Mesendoderm (in vitro differentiated cells): ENCODE measurements at regions not wholly inside any gene's neighbourhood (a gene's known extent, or its start where the extent isn't known, plus 50 kb on each side); places are given as distances from the start of the nearest gene placed in this dataset.

Experiments
- DNase-seq: peaks from one replicate; pipeline ENCODE4 v3.0.0; 2013
- H2AK5ac ChIP-seq: 2 replicates; pipeline ENCODE4 v1.6.1; 2013; ENCODE audit warnings: low read length, inconsistent platforms
- H2BK120ac ChIP-seq: 2 replicates; pipeline ENCODE4 v1.6.1; 2013; ENCODE audit warnings: low read depth, mild to moderate bottlenecking, low read length, moderate library complexity, mixed read lengths
- H2BK15ac ChIP-seq: replicated peaks from 2 replicates; pipeline ENCODE4 v1.6.1; 2013; ENCODE audit warnings: low read depth, mild to moderate bottlenecking, moderate library complexity
- H2BK5ac ChIP-seq: 2 replicates; pipeline ENCODE4 v1.6.1; 2013; ENCODE audit warnings: low read length, inconsistent platforms
- H3K18ac ChIP-seq: 2 replicates; pipeline ENCODE4 v1.6.1; 2013; ENCODE audit warnings: mild to moderate bottlenecking, low read length, mixed read lengths
- H3K23ac ChIP-seq: one replicate; pipeline ENCODE4 v1.6.1; 2013; ENCODE audit warnings: low read length
- H3K27ac ChIP-seq: 2 replicates; pipeline ENCODE4 v1.5.1; 2013; ENCODE audit warnings: low read depth, mild to moderate bottlenecking, inconsistent platforms, low read length, moderate library complexity
- H3K27me3 ChIP-seq: 2 replicates; pipeline ENCODE4 v1.6.1; 2013; ENCODE audit warnings: low read length, control low read depth, mild to moderate bottlenecking, inconsistent platforms; ENCODE audit not compliant: insufficient read depth, poor library complexity
- H3K36me3 ChIP-seq: 2 replicates; pipeline ENCODE4 v1.6.1; 2013; ENCODE audit warnings: low read length, inconsistent platforms; ENCODE audit not compliant: control insufficient read depth, insufficient read depth
- H3K4ac ChIP-seq: one replicate; pipeline ENCODE4 v1.6.1; 2013; ENCODE audit warnings: low read depth, mild to moderate bottlenecking, low read length, moderate library complexity
- H3K4me1 ChIP-seq: 2 replicates; pipeline ENCODE4 v1.6.1; 2013; ENCODE audit warnings: low read depth, low read length, inconsistent platforms; ENCODE audit not compliant: control insufficient read depth
- H3K4me2 ChIP-seq: 2 replicates; pipeline ENCODE4 v1.6.1; 2013; ENCODE audit warnings: low read length
- H3K4me3 ChIP-seq: 2 replicates; pipeline ENCODE4 v1.5.1; 2013; ENCODE audit warnings: mild to moderate bottlenecking, low read length
- H3K56ac ChIP-seq: one replicate; pipeline ENCODE4 v1.6.1; 2013; ENCODE audit warnings: low read length
- H3K79me1 ChIP-seq: 2 replicates; pipeline ENCODE4 v1.6.1; 2013; ENCODE audit warnings: low read length, inconsistent platforms
- H3K79me2 ChIP-seq: 2 replicates; pipeline ENCODE4 v1.6.1; 2013; ENCODE audit warnings: mild to moderate bottlenecking, low read length; ENCODE audit not compliant: control insufficient read depth, insufficient read depth
- H3K9ac ChIP-seq: 2 replicates; pipeline ENCODE4 v1.6.1; 2013; ENCODE audit warnings: low read length, inconsistent platforms
- H4K5ac ChIP-seq: one replicate; pipeline ENCODE4 v1.6.1; 2013; ENCODE audit warnings: low read length
- H4K8ac ChIP-seq: one replicate; pipeline ENCODE4 v1.6.1; 2013; ENCODE audit warnings: low read depth, mild to moderate bottlenecking, control low read depth, low read length, moderate library complexity
- WGBS: extraction: QIAGEN DNeasy Blood & Tissue Kit; methylation state at CpG from one replicate; pipeline ENCODE4 v1.1.7; 2013; ENCODE audit warnings: low lambda C conversion rate, missing lambda C conversion rate; ENCODE audit not compliant: insufficient coverage; ENCODE audit errors: extremely low coverage; 5-methylcytosine and 5-hydroxymethylcytosine counted together

DNA sequence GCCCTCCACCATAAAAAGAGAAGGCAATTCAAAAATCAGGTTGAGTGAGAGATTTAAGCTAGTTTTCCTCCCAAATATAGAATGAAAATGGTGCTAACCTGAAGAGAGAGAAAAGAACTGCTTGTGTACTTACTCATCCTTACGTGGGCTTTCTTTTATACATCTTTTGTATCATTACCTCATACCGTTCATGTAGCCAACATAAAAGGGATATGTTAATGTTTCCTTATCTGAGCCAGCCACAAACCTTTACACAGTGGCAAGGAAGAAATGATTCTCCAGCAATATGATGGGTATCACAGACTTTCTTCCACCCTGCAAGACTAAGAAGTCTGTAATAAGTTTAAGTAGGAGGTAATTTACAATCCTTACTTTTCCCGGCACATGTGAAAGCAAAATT, 600.8 kb upstream of the ZNF385D start:
- no peaks in the 10 kb centered on the region for H3K36me3 ChIP-seq
- H2BK15ac ChIP-seq, result no peak overlapping the region
- no peak overlapping the region for H2AK5ac ChIP-seq
- H3K4me1 ChIP-seq, result no peaks in the 10 kb centered on the region
- no peak overlapping the region for H3K9ac ChIP-seq
- no peaks in the 10 kb centered on the region for H3K27me3 ChIP-seq
- no peaks in the 10 kb centered on the region for H3K79me2 ChIP-seq
- no peak overlapping the region for H3K18ac ChIP-seq
- no peaks in the 10 kb centered on the region for H3K79me1 ChIP-seq
- no peak overlapping the region for H4K5ac ChIP-seq
- no peak overlapping the region for H3K4ac ChIP-seq
- no peak overlapping the region for H4K8ac ChIP-seq
- WGBS, result no CpG with 5 or more reads among the region's 3 CpGs
- no peak overlapping the region for H2BK5ac ChIP-seq
- no peak overlapping the region for H3K27ac ChIP-seq
- no peak overlapping the region for H3K56ac ChIP-seq
- H3K4me3 ChIP-seq, result no peak overlapping the region
- no peak overlapping the region for H2BK120ac ChIP-seq
- DNase-seq, result no peak
- no peak overlapping the region for H3K23ac ChIP-seq
- H3K4me2 ChIP-seq, result no peak overlapping the region

DNA sequence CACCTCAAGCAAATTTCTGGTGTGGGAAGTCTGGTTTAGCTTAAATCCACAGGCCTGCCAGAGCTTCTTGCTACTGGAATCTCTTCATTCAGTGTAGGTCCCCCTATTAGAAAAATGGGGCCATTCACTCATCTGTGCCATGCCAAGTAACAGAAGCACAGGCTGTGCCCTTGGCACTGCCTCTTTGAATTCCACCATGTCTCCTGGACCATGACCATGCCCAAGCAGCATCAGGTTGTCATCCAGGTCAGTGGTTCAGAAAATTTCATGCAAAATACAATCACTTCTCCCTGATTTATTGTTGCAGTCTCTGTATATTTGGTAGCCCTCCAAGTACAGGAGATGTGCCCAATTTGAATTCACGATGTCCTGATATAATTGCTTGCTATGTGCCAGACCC, 602.1 kb upstream of the ZNF385D start:
- H4K8ac ChIP-seq, result no peak overlapping the region
- H3K79me1 ChIP-seq, result no peaks in the 10 kb centered on the region
- no peak overlapping the region for H3K18ac ChIP-seq
- no peaks in the 10 kb centered on the region for H3K36me3 ChIP-seq
- no peak overlapping the region for H3K9ac ChIP-seq
- no peaks in the 10 kb centered on the region for H3K27me3 ChIP-seq
- H3K4me3 ChIP-seq, result no peak overlapping the region
- no peaks in the 10 kb centered on the region for H3K79me2 ChIP-seq
- no peak for DNase-seq
- H3K4me1 ChIP-seq, result no peaks in the 10 kb centered on the region
- H2BK120ac ChIP-seq, result no peak overlapping the region
- no peak overlapping the region for H3K23ac ChIP-seq
- no peak overlapping the region for H3K27ac ChIP-seq
- no CpG with 5 or more reads among the region's 1 CpG for WGBS
- no peak overlapping the region for H4K5ac ChIP-seq
- no peak overlapping the region for H2AK5ac ChIP-seq
- H3K56ac ChIP-seq, result no peak overlapping the region
- H3K4ac ChIP-seq, result no peak overlapping the region
- no peak overlapping the region for H2BK5ac ChIP-seq
- no peak overlapping the region for H3K4me2 ChIP-seq
- H2BK15ac ChIP-seq, result no peak overlapping the region

GRCh38 chr3:22358334-22358733, 607.3 kb upstream of the ZNF385D start:
- no peak overlapping the region for H2BK5ac ChIP-seq
- no peak overlapping the region for H3K18ac ChIP-seq
- no peak overlapping the region for H3K4ac ChIP-seq
- no peak overlapping the region for H2BK15ac ChIP-seq
- no peaks in the 10 kb centered on the region for H3K79me2 ChIP-seq
- DNase-seq, result no peak
- no CpG with 5 or more reads among the region's 1 CpG for WGBS
- no peaks in the 10 kb centered on the region for H3K36me3 ChIP-seq
- H4K8ac ChIP-seq, result no peak overlapping the region
- no peak overlapping the region for H3K23ac ChIP-seq
- H3K56ac ChIP-seq, result no peak overlapping the region
- no peak overlapping the region for H3K9ac ChIP-seq
- H3K79me1 ChIP-seq, result no peaks in the 10 kb centered on the region
- no peak overlapping the region for H3K27ac ChIP-seq
- no peak overlapping the region for H3K4me2 ChIP-seq
- H3K27me3 ChIP-seq, result no peaks in the 10 kb centered on the region
- no peak overlapping the region for H3K4me3 ChIP-seq
- H2BK120ac ChIP-seq, result no peak overlapping the region
- H4K5ac ChIP-seq, result no peak overlapping the region
- H2AK5ac ChIP-seq, result no peak overlapping the region
- H3K4me1 ChIP-seq, result no peaks in the 10 kb centered on the region

DNA sequence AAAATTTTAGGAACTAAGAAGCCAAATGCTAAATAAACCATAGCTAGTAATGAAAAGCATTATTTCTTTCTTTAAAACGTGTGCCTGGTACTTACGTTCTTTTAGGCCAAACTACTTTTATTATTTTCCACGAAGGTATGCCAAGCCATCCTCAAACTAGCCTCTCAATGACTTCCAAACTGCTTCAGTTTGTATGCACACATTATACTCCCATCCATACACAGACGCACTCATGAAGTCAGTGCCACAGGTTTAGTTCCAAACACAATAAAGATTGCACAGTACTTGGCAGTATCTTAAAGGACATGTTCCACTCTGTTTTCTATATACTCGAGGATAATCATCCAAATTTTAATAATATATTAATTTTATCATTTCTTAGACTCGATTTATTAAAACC, 609.2 kb upstream of the ZNF385D start:
- H2AK5ac ChIP-seq, result no peak overlapping the region
- no peak overlapping the region for H3K4ac ChIP-seq
- no peak overlapping the region for H2BK5ac ChIP-seq
- no peaks in the 10 kb centered on the region for H3K79me1 ChIP-seq
- no peak overlapping the region for H3K23ac ChIP-seq
- H3K27ac ChIP-seq, result no peak overlapping the region
- H3K27me3 ChIP-seq, result no peaks in the 10 kb centered on the region
- H2BK15ac ChIP-seq, result no peak overlapping the region
- H3K4me2 ChIP-seq, result no peak overlapping the region
- no peak overlapping the region for H3K56ac ChIP-seq
- no peak overlapping the region for H3K18ac ChIP-seq
- no peak overlapping the region for H4K8ac ChIP-seq
- no peak overlapping the region for H2BK120ac ChIP-seq
- no peaks in the 10 kb centered on the region for H3K4me1 ChIP-seq
- no peaks in the 10 kb centered on the region for H3K79me2 ChIP-seq
- H3K9ac ChIP-seq, result no peak overlapping the region
- no peaks in the 10 kb centered on the region for H3K36me3 ChIP-seq
- 100% methylated on average over 2 of the region's 6 CpGs for WGBS
- DNase-seq, result no peak
- H3K4me3 ChIP-seq, result no peak overlapping the region
- no peak overlapping the region for H4K5ac ChIP-seq

DNA sequence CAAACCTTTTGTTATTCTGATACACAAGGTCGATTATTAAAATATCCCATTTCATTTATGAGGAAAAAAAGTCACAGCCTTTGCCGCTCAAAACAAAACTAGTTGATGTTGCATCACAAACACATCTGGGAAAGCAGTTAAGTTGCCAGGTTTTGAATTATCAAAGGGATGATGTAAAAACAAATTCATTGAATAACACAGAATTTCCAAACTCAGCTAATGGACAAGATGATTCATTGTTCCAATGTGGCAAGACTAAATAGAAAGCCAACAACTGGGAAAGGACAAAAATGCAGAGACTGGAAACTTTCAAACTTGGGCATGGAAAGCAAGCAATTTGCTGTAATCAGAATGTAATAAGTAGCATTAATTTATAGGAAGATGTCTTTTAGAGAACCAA, 610.0 kb upstream of the ZNF385D start:
- Histone ChIP-seq H3K79me1 (no peaks in the 10 kb centered on the region), H3K23ac (no peak overlapping the region), H3K18ac (no peak overlapping the region), H3K9ac (no peak overlapping the region), H3K4me1 (no peaks in the 10 kb centered on the region), H4K5ac (no peak overlapping the region), H3K4me3 (no peak overlapping the region), H3K79me2 (no peaks in the 10 kb centered on the region), H3K27ac (no peak overlapping the region), H2BK120ac (no peak overlapping the region), H3K4ac (no peak overlapping the region), H3K36me3 (no peaks in the 10 kb centered on the region), H4K8ac (no peak overlapping the region), H3K4me2 (no peak overlapping the region), H3K56ac (no peak overlapping the region), H2BK15ac (no peak overlapping the region), H2AK5ac (no peak overlapping the region), H2BK5ac (no peak overlapping the region), H3K27me3 (no peaks in the 10 kb centered on the region)
- no peak for DNase-seq
- no CpG with 5 or more reads among the region's 2 CpGs for WGBS

- Histone ChIP-seq H4K8ac (no peak overlapping the region), H3K4ac (no peak overlapping the region), H3K56ac (no peak overlapping the region), H3K36me3 (no peaks in the 10 kb centered on the region), H2BK15ac (no peak overlapping the region), H4K5ac (no peak overlapping the region), H3K27me3 (no peaks in the 10 kb centered on the region), H2BK5ac (no peak overlapping the region), H3K79me2 (no peaks in the 10 kb centered on the region), H3K23ac (no peak overlapping the region), H3K9ac (no peak overlapping the region), H3K4me2 (no peak overlapping the region), H2AK5ac (no peak overlapping the region), H3K4me1 (no peaks in the 10 kb centered on the region), H3K79me1 (no peaks in the 10 kb centered on the region), H3K27ac (no peak overlapping the region), H3K4me3 (no peak overlapping the region), H3K18ac (no peak overlapping the region), H2BK120ac (no peak overlapping the region)
- no CpG with 5 or more reads among the region's 1 CpG for WGBS
- no peak for DNase-seq
These were observed 610.5 kb upstream of the ZNF385D start for GRCh38 chr3:22361521-22361920.
